GM19099 (cell line): ENCODE measurements at regions not wholly inside any gene's neighbourhood (a gene's known extent, or its start where the extent isn't known, plus 50 kb on each side); places are given as distances from the start of the nearest gene placed in this dataset.

Source experiments
- POLR2A ChIP-seq: IDR thresholded peaks from 3 replicates; pipeline ENCODE4 v1.6.1; 2011; ENCODE audit warnings: low read depth; ENCODE audit not compliant: insufficient read length; ENCODE audit errors: extremely low read depth

DNA sequence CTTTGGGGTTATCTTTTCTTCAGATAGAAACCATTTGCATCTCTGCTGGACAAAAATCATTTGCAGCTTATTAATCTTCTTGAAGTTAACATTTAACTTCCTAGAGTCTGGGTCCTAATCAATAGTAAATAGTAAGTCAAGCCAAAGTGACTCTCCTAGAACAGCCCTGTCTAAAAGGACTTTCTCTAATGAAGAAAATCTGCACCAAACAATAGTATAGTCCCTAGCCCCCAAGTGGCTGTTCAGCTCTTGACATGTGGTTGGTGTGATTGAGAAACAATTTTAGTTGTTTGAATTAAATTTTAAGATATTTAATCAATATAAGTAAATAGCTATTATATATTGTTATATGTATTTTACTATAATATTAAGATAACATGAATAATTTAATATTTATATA is 64.6 kb upstream of the SHB start:
- no peak for TF ChIP-seq POLR2A

DNA sequence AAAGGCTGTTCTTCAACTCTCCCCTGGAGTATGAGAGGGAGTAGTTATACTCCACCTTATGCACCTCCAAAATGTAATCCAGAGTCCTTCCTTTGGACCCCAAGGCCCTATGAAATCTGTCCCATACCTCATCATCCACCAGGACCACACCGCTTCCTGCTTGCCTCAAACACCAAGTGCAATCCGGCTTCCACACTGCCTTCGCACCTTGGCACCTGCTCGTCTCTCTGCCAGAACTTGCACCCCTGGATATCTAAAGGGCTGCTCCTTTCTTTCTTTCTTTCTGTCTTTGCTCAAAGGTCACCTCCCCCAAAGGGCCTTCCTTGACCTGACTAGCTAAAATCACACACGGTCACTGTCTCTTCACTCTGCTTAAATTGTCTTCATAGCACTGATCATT is 63.9 kb upstream of the SHB start:
- TF ChIP-seq POLR2A, result no peak

DNA sequence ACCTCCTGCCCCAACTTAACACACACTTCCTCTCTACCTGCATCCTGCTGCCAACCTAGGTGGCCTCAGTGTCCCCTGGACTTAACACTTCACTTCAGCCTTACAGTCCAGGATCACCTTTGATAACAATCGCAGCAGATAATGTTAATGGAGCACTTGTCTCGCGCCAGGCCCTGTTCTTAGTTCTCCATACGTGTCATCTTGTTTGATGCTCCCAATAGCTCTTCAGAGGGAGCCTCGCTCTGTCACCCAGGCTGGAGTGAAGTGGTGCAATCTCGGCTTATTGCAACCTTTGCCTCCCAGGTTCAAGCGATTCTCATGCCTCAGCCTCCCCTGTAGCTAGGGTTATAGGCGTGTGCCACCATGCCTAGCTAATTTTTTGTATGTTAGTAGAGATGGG is 62.7 kb upstream of the SHB start:
- TF ChIP-seq POLR2A, result no peak

DNA sequence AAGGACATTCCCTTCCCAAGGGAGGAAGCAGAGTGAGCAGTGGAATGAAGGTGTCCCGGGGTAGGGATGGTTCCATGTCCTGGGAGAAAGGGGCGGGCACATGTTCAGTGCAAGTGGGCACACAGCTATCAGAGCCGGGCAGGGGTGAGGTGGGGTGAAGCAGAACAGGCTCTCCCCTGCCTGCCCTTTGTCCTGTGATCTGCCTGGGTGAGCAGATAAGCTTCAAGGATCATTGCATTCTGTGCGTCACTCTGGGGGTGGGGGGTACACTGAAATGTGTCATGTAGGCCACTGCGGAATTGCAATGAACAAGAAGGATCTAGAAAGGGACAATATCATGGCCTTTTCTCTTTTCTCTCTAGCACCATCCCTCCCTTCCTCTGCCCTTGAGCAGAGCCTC is 61.7 kb upstream of the SHB start:
- no peak for TF ChIP-seq POLR2A

DNA sequence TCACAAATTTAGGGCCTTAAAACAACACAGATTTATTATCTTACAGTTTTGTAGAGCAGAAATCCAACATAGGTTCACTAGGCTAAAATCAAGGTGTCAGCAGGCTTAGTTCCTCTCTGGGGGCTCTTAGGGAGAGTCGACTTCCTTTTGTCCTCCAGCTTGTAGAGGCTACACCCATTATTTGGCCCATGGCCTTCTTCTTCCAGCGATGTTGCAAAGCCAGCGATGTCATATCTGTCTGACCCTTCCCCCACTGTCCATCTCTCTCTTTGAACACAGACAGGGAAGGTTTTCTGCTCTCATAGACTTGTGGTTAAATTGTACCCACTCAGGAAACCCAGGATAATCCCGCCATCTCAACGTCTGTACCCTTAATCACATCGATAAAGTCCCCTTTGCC is 60.3 kb upstream of the SHB start:
- no peak for TF ChIP-seq POLR2A

DNA sequence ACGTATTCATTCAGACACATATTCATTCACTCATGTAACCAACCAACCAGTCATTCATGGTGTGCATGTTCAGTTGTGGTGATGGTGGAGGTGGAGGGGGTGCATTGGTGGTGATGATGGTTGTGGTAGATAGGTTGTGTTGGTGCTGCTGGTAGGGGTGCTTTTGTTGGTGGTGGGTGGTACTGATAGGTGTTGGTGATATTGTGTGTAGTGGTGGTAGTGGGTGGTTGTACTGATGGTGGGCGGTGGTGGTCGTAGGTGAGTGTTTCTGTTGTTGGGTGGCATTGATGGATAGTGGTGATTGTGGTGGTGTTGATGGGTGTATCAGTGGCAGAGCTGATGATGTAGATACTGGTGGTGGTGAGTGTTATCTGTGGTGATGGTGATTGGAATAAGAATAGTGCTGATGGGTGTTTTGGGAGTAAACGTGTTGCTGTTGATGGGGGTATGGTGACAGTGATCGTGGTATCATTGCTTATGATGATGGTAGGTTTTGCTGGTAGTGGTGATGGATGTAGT is 59.8 kb upstream of the SHB start:
- TF ChIP-seq POLR2A, result no peak

DNA sequence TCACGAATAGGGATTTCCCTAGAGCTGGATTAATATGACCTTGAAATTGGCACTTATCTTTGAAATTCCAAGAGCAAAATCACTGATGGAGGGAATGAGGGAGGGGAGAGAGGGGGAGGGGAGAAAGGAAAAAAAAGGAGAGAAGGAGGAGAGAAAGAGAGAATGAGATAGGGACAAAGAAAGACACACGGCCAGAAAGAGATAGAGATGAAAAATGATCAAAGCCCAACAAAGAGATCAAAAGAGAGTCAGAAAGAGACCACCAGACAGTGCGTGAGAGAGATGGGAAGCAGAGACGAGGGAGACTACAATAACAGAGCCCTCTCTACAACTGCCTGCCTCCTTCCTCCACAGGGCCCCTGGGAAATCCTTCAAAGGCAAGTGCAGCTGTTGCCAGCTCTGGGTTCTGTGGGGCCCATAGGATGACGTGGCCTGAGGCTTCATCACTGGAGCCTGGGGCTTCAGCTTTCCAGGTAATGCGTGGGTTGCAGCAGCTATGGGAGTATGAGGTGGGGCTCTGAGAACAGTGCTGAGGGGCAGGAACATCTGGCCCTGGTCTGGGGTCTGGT is 58.3 kb upstream of the SHB start:
- no peak for TF ChIP-seq POLR2A

DNA sequence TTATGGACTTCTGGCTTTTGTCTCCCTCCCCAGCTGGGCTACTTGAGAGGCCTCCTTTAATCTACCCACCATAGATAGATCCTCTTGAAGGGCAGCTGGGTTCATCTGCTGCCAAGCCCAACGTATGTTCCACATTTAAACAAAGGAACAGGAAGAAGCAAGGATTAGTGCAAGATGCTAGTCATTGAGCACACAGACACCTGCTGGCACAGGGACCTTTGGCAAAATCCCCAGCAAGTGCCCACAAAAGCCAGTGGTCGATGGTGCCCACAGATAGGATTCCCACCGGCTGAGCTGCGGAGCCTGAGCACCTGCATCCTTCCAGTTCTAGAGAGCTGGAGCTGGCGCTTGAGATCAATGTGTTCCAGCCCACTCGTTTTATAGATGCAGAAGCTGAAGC is 57.7 kb upstream of the SHB start:
- no peak for TF ChIP-seq POLR2A

DNA sequence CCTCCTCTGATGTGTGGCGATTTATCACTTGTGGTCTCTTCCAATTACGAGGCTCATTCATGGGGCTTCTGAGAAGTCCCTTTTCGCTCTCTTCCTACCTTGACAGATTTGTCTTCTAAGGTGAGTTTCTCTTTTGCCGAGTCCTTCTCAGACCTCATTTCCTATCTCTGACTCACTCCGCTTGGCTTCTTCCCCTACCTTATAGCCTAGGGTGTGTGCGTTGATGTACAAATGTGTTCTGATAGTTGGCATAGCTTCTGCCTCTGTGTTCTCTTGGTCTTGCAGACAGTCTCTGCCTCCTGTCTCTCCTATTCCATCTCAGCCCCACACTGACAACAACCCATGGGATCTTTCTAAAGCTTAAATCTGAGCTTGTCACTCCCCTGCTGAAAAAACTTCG is 56.9 kb upstream of the SHB start:
- no peak for TF ChIP-seq POLR2A

DNA sequence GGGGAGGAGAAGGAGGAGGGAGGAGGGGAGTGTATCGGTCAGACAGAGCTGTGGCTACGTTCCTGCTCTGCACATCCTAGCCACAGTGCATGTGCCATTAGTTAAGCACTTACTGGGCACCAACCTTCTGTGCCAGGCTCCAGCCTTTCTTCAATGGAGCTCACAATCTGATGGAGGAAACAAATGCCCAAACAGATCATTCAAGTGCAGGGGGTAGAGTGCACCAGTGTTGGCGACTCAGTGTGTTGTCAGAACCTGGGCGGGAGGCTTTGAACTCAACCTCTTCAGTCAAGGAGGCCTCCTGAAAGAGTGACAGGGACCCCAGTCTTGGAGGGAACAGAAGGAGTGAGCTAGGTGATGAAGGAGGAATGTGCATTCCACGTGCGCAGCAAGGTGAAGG is 51.9 kb upstream of the SHB start:
- no peak for TF ChIP-seq POLR2A

DNA sequence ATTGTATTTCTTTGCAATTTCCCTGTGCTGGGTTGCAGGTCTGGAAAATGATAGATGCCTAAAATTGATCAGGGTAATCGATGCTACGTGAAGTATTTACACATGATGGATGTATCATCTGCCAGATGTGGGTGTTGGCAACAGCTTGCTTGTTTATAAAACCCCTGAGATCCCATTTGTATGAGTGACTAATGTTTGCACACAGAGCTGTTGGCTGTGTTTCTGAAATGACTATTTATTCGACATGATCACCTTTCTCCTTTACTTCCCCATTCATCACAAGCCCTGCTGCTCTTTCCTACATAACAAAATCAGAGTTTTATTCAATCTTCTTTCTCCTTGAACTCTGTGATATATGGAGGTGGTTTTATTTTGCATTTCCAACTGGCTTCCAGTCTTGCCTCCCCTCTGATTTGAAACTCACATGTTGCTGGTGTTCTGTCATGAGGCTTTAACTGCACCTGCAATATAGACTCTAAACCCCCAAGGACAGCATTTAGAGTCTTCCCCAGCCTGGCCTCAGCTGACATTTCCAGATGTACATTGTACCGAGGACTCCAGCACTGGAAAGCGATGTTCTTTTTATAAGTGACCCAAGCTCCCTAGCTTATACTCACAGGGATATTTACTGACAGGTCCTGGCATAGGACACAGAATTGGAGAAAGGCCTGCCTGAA is 50.7 kb upstream of the SHB start:
- TF ChIP-seq POLR2A, result no peak

DNA sequence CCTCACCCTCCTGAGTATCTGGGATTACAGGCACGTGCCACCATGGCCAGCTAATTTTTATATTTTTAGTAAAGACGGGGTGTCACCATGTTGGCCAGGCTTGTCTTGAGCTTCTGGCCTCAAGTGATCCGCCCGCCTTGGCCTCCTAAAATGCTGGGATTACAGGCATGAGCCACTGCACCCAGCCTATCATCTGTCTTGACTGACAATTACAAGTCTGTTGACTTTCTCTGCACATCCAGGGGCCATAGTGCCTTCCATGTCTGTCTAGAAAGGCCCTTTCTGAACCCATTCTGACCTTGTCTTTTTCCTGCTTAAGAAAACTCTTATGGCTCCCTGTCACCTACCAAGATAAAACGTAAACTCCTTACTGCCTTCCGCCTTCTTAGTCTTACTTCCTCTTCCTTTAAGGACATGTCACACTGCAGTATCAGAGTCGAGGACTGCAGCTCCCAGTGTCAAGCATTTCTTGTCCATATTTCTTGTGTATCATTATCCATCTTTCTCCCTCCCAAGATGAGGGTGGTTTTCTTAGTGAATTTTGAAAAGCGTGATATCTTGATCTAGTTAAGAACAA is 49.9 kb upstream of the SHB start:
- no peak for TF ChIP-seq POLR2A
